PC-9 (cell line): ENCODE measurements at regions not wholly inside any gene's neighbourhood (a gene's known extent, or its start where the extent isn't known, plus 50 kb on each side); places are given as distances from the start of the nearest gene placed in this dataset.

Experiments used
- CTCF ChIP-seq: fragments of 200-600 bp; sonication (generic); conservative IDR thresholded peaks from 2 replicates; pipeline ENCODE4 v1.6.1; 2017; ENCODE audit warnings: mixed run types, antibody characterized with exemption, mild to moderate bottlenecking, moderate library complexity
- EZH2 ChIP-seq: fragments of 200-600 bp; sonication (generic); IDR thresholded peaks from 2 replicates; pipeline ENCODE4 v1.8.0; 2017; ENCODE audit warnings: antibody characterized with exemption, low read depth

- no peak for TF ChIP-seq CTCF
- TF ChIP-seq EZH2 = no peak
Observed at GRCh38 chr7:41470081-41470480, 232.8 kb downstream of the INHBA start.
